NCI-H82 (cell line): ENCODE measurements at regions not wholly inside any gene's neighbourhood (a gene's known extent, or its start where the extent isn't known, plus 50 kb on each side); places are given as distances from the start of the nearest gene placed in this dataset.
"Not testable (repeated sequence)": the region's sequence is repeated elsewhere in the genome, so short reads cannot be mapped to it uniquely, and the experiment has no call there.

Experiments used
- DNase-seq: peaks from one replicate; lab custom pipeline; 2025; lab: John Stamatoyannopoulos, UW

DNA sequence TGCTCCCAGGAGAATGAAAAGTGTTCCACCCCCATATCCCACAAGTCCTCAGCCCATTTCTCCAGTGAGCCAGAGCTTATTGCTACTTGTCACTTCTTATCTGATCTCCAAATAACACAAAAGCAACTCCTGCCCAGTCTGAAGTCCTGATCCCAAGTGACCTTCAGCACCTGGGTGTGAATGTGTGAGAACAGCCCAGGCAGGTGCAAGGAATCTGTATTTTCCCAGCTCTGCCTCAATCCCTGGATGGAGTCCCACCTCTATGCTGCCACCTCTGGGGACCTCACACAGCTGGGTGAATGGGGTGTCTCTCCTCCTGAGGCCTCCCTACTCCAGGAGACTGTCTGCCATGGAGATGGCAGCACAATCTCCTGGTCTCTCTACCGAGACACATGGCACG, 402.4 kb upstream of the PROX1 start:
- DNase-seq: no peak

- no peak for DNase-seq
These were observed 401.7 kb upstream of the PROX1 start for GRCh38 chr1:213585959-213586586.

- DNase-seq: no peak
These were observed 401.2 kb upstream of the PROX1 start for GRCh38 chr1:213586587-213586972.

GRCh38 chr1:213596729-213597128, 391.0 kb upstream of the PROX1 start:
- DNase-seq: no peak

- no peak for DNase-seq
These were observed 389.5 kb upstream of the PROX1 start for GRCh38 chr1:213598263-213598662.

- peak; percentile 24 for DNase-seq
These were observed 386.9 kb upstream of the PROX1 start for GRCh38 chr1:213600879-213601278.

DNA sequence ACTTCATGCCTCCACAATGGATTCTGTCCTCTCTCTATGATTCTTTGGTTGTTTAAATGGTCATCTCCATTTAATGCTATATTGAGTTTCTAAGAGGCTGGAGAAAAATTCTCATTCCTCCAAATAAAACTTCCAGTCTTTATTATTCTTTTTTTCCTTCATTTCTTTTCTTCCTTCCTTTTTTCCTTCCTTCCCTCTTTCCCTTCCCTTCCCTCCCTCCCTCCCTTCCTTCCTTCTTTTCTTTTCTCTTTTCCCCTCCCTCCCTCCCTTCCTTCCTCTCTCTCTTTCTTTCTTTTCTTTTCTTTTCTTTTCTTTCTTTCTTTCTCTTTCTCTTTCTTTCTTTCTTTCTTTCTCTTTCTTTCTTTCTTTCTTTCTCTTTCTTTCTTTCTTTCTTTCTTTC, 386.1 kb upstream of the PROX1 start:
- DNase-seq: not testable (repeated sequence)

DNA sequence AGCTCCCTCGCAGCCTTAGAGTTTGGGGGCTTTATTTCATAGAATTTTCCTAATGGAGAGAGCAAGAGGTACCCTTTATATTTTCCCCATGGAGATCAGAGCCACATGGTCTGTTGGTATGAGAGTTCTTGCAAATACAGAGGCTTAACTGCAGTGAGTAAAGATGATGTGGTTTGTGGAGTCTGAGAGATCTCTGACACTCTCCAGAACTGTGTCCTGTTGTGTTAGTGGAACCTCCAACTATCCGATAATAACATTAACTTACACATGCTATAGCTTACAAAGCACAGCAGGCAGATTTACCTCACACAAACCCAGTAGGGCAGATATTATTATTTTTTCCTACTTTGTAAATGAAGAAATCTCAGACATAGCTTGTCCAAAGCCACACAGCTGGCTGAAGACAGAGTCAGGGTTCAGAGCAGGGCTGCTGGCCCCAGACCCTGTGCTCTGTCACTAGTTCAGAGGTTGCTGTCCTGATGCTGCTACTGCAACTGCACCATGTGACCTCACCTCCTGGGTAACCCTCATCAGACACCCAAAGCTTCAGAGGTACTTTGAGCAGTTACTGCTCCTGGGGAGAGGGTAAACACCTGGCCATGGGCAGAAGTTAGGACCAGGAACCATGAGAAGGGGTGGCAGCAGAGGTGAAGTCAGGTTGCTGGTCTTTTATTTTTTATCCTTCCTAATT, 384.8 kb upstream of the PROX1 start:
- DNase-seq: no peak

DNA sequence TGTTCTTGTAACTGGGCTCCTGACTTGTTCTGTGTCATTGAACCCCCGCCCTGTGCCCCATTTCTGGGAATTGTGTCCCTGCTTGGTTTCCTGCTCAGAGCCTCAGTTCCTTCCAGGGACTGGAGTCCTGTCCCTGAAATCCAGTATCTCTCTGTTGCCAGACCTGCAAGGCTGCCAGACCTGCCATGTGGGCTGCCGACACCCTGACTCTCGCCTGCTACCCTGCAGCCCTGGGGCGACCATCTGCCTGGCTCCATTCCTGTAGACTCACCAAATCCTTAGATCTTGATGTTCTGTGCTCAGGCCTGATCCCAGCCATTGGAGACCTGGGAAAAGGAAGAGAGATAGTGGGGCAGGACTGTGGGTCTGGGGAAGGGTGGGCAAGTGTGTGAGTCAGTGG, 383.3 kb upstream of the PROX1 start:
- DNase-seq: no peak

GRCh38 chr1:213605732-213606131, 382.0 kb upstream of the PROX1 start:
- DNase-seq: no peak

DNA sequence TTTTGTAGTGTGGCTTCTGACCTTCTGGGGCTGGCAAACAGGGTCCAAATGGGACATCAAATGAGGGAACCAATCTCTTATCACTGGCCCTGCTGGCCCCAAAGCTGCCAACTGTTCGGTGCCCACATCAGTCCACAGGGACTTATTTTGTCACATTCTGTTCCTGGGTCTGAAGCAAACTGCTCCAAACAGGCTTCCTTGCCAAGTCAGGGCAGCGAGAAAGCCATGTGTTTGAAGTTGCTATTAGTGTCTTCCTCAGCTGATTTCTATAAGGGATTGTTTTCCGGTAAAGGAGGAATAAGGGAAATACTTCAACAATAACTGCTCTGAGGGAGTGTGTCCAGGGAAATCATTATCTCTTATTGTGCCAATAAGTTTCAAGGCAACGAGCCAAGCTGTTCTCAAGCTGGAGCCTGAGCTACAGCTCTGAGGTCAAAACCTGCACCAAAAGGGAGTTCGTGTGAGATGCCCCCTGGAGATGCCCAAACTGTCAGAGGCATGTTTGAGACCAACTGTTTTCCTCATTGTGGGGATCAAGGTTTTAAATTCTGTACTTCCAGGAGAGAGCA, 381.4 kb upstream of the PROX1 start:
- DNase-seq: no peak

GRCh38 chr1:213613549-213613948, 374.2 kb upstream of the PROX1 start:
- DNase-seq: no peak

DNA sequence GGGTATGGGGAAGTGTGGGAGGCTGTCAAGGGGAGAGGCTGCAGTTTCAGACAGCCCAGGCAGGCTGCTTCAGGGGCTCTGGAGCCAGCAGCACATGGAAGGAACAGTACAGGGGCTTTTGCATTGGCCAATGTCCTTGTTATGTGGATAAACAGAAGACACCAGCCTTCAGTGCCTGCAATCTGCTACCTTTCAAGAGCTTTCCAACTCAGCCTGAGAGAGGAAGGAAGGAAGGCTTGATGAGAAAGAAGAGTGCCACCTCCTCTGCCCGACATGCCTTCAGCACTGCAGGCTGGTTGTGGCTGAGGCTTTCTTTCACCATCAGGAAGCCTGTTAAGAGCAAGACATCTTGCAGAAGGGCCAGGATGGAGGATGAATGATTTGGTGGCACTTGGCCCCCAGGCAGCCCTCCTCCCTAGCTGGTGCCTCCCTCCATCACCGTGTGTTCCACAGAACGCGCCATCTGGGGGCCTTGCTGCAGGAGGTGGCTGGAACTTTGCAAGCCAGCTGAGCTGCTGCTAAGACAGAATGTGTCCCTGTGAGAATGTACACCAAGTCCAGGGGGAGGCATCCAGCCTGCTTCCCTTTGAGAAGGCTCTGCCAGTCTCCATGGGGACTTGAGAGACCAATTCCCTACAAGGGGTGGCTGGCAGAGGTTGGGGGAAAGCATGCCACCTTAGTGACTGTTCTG, 372.4 kb upstream of the PROX1 start:
- DNase-seq: no peak

DNA sequence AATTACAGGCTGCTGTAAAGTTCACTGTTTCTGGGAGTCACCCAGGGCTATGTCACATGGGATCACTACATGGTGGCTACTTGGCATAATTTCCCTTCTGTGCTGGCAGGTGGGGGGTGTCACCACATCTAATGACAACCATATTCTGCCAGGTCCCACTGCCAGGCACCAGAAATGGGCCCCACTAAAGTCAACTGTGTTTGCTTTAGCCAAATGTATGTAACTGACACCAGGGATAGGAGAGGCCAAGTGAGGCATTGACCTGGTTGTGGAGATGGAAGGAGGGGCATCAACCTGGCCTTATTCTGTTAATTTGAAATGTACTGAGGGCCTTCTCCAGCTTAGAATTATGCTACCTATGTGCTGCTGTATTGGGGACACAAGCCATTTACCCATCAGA, 370.6 kb upstream of the PROX1 start:
- DNase-seq: no peak

DNA sequence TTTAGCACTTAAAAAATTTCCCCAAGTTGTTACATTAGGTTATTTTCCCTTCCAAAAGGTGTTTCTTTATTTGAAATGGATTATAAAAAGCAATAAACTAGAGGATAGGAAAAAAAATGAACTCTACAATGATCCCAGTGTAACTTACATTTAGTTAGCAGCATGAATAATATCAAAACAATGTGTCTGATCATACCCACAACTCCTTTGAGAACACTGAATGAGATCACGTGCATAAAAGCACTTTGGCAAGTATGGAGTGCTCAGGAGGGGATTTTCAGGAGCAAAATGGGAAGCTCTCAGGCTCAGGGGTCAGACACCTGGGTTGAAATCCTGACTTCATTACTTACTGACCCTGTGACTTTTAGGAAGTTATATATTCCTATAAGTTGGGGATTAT, 369.7 kb upstream of the PROX1 start:
- no peak for DNase-seq

DNA sequence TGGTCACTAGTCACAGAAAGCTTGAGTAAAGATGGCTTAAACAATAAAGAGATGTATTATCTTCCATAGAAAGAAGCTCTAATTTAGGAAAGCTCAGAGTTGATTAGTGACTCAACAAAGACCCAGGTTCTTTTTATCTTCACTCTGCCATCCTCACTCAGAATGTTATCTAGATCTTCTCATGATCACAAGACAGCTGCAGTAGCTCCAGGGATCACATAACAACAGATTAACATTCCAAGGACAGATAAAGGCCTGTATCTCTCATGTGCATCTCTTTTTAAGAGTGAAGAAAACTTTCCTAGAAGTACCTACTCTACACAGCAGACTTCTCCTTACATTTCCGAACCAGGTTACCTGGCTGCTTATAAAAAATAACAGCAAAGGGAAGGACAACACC, 368.7 kb upstream of the PROX1 start:
- no peak for DNase-seq

DNA sequence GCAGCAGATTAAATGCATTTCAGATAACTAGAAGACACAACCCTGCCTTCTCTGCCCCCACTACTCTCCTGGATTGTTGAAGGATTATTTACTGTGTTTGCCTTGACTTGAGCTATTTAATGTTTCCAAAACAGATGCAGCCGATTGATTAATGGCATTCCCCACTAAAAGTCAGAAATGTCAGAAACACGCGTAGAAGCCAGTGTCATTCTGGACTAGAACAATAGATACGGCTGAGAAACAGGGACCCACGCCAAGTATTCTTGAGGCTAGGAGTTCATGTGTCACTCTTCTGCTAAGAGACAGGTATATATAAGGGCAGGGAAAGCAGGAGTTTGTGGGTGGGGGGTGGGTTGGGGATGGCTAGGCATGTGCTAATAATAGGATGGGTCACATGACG, 366.7 kb upstream of the PROX1 start:
- no peak for DNase-seq

GRCh38 chr1:213622365-213623063, 365.3 kb upstream of the PROX1 start:
- no peak for DNase-seq

DNA sequence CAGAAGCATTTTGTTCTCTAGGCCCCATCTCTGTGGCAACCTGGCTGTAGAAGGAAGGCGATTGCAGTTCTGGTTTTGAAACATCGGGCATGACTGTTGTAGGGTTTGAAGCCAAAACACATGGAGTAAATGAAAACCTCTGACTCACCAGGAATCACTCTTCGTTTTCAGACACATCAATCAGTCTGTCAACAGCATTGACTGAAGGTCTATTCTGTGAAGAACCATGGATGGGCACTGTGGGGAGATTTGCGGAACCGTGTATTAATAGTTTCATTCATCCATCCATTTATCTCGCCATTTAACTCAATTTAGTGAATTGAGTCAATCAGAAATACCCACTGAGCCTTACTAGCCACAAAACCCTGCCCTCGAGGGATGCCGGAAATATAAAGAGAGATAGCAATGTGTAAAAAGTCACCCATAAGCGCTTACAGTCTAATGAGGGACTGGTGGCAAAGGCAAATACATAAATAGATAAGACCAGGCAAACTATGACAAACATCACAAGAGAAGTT, 364.6 kb upstream of the PROX1 start:
- no peak for DNase-seq

DNA sequence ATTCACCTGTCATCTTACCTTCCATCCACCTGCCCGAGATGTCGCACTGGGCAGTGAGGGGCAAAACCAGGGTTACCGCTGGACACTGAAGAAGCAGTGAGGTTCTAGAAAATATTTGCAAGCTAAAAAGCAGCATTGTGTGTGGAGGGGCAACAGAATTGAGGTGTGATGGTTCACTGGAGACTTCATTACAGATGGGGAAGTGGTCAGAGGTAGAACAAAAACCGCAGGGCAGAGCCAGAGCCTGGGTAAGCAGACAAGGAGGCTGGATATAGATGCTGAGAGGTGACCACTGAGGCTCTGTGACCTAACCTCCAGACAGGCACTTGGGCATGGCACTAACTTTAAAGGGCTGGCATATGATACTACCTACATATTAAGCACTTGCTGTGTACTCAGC, 363.9 kb upstream of the PROX1 start:
- no peak for DNase-seq

- DNase-seq: not testable (repeated sequence)
These were observed 351.0 kb upstream of the PROX1 start for GRCh38 chr1:213636778-213637177.

- DNase-seq: no peak
These were observed 346.5 kb upstream of the PROX1 start for GRCh38 chr1:213641312-213641711.
